ENCODE measurements at regions not wholly inside any gene's neighbourhood (a gene's known extent, or its start where the extent isn't known, plus 50 kb on each side); places are given as distances from the start of the nearest gene placed in this dataset.

- H3K9me3 ChIP-seq (replicated peaks in 1 of 2; ENCODE audit: control insufficient read depth in 1 of 2, insufficient read depth in 1 of 2, low read length in 2 of 2) = no peaks in the 10 kb centered on the region
- no peak overlapping the region for H3K4me3 ChIP-seq (replicated peaks in 1 of 3; ENCODE audit: low read depth in 2 of 3, low read length in 3 of 3)
- no peaks in the 10 kb centered on the region for H4K20me1 ChIP-seq (ENCODE audit: insufficient read depth, low read length)
- H3K27me3 Mint-ChIP-seq (ENCODE audit: low read depth in 3 of 3) = peaks cover 0 to 2% (median 1%) of the 10 kb centered on the region in 3 donors
- H3K9me3 Mint-ChIP-seq = peaks cover 0 to 2% (median 0%) of the 10 kb centered on the region in 7 donors
- no peaks in the 10 kb centered on the region for H3K36me3 Mint-ChIP-seq
- H3K4me2 ChIP-seq (replicated peaks; ENCODE audit: extremely low read depth, low read length, poor library complexity, severe bottlenecking) = no peak overlapping the region
- H3K27ac Mint-ChIP-seq = no peak overlapping the region
- no CpG with 5 or more reads among the region's 4 CpGs for WGBS (ENCODE audit: insufficient coverage)
- no peak overlapping the region for H3K27ac ChIP-seq (ENCODE audit: low read depth in 1 of 2, low read length in 2 of 2)
- no peaks in the 10 kb centered on the region for H3K4me1 ChIP-seq (ENCODE audit: control insufficient read depth in 1 of 2, insufficient read depth in 2 of 2, low read length in 2 of 2)
- no peaks in the 10 kb centered on the region for H3K36me3 ChIP-seq (replicated peaks in 1 of 2; ENCODE audit: control insufficient read depth in 1 of 2, insufficient read depth in 2 of 2, low read length in 2 of 2)
- no peaks in the 10 kb centered on the region for H3K27me3 ChIP-seq (ENCODE audit: control insufficient read depth in 2 of 2, insufficient read depth in 2 of 2, low read length in 2 of 2)
- TF ChIP-seq, protein P1, sequence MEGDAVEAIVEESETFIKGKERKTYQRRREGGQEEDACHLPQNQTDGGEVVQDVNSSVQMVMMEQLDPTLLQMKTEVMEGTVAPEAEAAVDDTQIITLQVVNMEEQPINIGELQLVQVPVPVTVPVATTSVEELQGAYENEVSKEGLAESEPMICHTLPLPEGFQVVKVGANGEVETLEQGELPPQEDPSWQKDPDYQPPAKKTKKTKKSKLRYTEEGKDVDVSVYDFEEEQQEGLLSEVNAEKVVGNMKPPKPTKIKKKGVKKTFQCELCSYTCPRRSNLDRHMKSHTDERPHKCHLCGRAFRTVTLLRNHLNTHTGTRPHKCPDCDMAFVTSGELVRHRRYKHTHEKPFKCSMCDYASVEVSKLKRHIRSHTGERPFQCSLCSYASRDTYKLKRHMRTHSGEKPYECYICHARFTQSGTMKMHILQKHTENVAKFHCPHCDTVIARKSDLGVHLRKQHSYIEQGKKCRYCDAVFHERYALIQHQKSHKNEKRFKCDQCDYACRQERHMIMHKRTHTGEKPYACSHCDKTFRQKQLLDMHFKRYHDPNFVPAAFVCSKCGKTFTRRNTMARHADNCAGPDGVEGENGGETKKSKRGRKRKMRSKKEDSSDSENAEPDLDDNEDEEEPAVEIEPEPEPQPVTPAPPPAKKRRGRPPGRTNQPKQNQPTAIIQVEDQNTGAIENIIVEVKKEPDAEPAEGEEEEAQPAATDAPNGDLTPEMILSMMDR (IDR thresholded peaks at IDR 0.05) = no peak
- no peak overlapping the region for H3K4me3 Mint-ChIP-seq
- H3K4me1 Mint-ChIP-seq = no peaks in the 10 kb centered on the region
- no peaks in the 10 kb centered on the region for H3K79me2 ChIP-seq (ENCODE audit: insufficient read depth, low read length)
- no peak for DNase-seq
- H2AFZ ChIP-seq (ENCODE audit: insufficient read depth, low read depth, low read length, poor library complexity, severe bottlenecking) = no peak overlapping the region
- intact Hi-C loops (cut with micrococcal nuclease) = no loop called here
- H3K9ac ChIP-seq (ENCODE audit: insufficient read depth, low read length, poor library complexity, severe bottlenecking) = no peak overlapping the region
Measured at GRCh38 chr18:67134911-67135310, 381.6 kb downstream of the DSEL start.

DNA sequence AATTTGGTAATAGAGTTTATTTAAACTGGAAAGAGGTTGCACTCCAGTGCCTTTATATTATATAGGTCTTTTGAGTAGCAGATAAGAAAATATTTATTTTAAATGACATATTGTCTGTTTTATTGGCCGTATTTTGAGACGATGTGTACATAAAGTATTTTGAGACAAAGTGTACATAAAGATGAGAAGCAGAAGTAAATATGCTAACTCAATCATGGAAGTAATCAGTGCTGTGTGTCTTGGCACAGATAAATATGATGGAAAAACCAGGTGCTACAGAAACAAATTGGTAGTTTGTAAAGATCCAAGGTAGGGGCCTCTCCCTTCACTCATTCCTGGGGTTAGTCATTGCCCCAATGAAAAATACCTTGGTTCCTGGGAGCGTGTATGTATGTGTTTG, 382.9 kb downstream of the DSEL start:
- no peaks in the 10 kb centered on the region for H3K4me1 Mint-ChIP-seq
- no peak overlapping the region for H3K27ac Mint-ChIP-seq
- intact Hi-C loops (cut with micrococcal nuclease) = no loop called here
- Histone ChIP-seq H3K27me3 (ENCODE audit: control insufficient read depth in 2 of 2, insufficient read depth in 2 of 2, low read length in 2 of 2) (no peaks in the 10 kb centered on the region), H3K79me2 (ENCODE audit: insufficient read depth, low read length) (no peaks in the 10 kb centered on the region), H3K27ac (ENCODE audit: low read depth in 1 of 2, low read length in 2 of 2) (no peak overlapping the region), H3K4me2 (replicated peaks; ENCODE audit: extremely low read depth, low read length, poor library complexity, severe bottlenecking) (no peak overlapping the region), H2AFZ (ENCODE audit: insufficient read depth, low read depth, low read length, poor library complexity, severe bottlenecking) (no peak overlapping the region), H3K9ac (ENCODE audit: insufficient read depth, low read length, poor library complexity, severe bottlenecking) (no peak overlapping the region), H3K9me3 (replicated peaks in 1 of 2; ENCODE audit: control insufficient read depth in 1 of 2, insufficient read depth in 1 of 2, low read length in 2 of 2) (no peaks in the 10 kb centered on the region), H3K4me1 (ENCODE audit: control insufficient read depth in 1 of 2, insufficient read depth in 2 of 2, low read length in 2 of 2) (no peaks in the 10 kb centered on the region), H3K36me3 (replicated peaks in 1 of 2; ENCODE audit: control insufficient read depth in 1 of 2, insufficient read depth in 2 of 2, low read length in 2 of 2) (no peaks in the 10 kb centered on the region), H3K4me3 (replicated peaks in 1 of 3; ENCODE audit: low read depth in 2 of 3, low read length in 3 of 3) (no peak overlapping the region), H4K20me1 (ENCODE audit: insufficient read depth, low read length) (no peaks in the 10 kb centered on the region)
- no peak overlapping the region for H3K4me3 Mint-ChIP-seq
- DNase-seq = no peak
- TF ChIP-seq, protein P1 (IDR thresholded peaks at IDR 0.05) = no peak
- peaks cover 0 to 2% (median 1%) of the 10 kb centered on the region in 3 donors for H3K27me3 Mint-ChIP-seq (ENCODE audit: low read depth in 3 of 3)
- WGBS (ENCODE audit: insufficient coverage) = no CpG with 5 or more reads among the region's 3 CpGs
- no peaks in the 10 kb centered on the region for H3K36me3 Mint-ChIP-seq
- H3K9me3 Mint-ChIP-seq = peaks cover 0 to 2% (median 0%) of the 10 kb centered on the region in 7 donors
